Cardiac muscle cell (in vitro differentiated cells and primary cell): ENCODE measurements at regions not wholly inside any gene's neighbourhood (a gene's known extent, or its start where the extent isn't known, plus 50 kb on each side); places are given as distances from the start of the nearest gene placed in this dataset.
A peak's percentile ranks its signal among the peaks of the same experiment; 100 is the strongest.

Experiments used
- DNase-seq, 2 donors: peaks; one replicate each; pipeline versions ENCODE4 v3.0.0 to v3.0.0-alpha.2; 2010 to 2017; ENCODE audit warnings: low read depth in 1 of 2, low spot score in 1 of 2
- H3K27ac ChIP-seq: fragments of 200-600 bp; sonication (generic); 2 replicates; pipeline ENCODE4 v1.5.1; 2016
- H3K27me3 ChIP-seq: fragments of 200-600 bp; sonication (generic); 2 replicates; pipeline ENCODE4 v1.6.0; 2016; ENCODE audit warnings: control low read depth
- H3K36me3 ChIP-seq: fragments of 200-600 bp; sonication (generic); 2 replicates; pipeline ENCODE4 v1.5.1; 2016; ENCODE audit warnings: control low read depth
- H3K4me1 ChIP-seq: fragments of 200-600 bp; sonication (generic); 2 replicates; pipeline ENCODE4 v1.8.1; 2017; ENCODE audit warnings: low read depth, mild to moderate bottlenecking, mixed run types
- H3K4me3 ChIP-seq: fragments of 200-600 bp; sonication (generic); 2 replicates; pipeline ENCODE4 v1.5.1; 2016; ENCODE audit warnings: mild to moderate bottlenecking
- H3K9me3 ChIP-seq: fragments of 200-600 bp; sonication (generic); 2 replicates; pipeline ENCODE4 v1.5.1; 2017; ENCODE audit warnings: low read depth, mild to moderate bottlenecking, control low read depth
- CTCF ChIP-seq: IDR thresholded peaks from 2 replicates; pipeline ENCODE4 v1.5.1; 2012; ENCODE audit warnings: low read depth, mild to moderate bottlenecking, low read length

- no peaks in the 10 kb centered on the region for H3K9me3 ChIP-seq
- peak; percentile 84 for TF ChIP-seq CTCF
- peak; percentile 67 to 72 for DNase-seq
- no peaks in the 10 kb centered on the region for H3K36me3 ChIP-seq
- no peak overlapping the region for H3K27ac ChIP-seq
- peaks cover 7% of the 10 kb centered on the region for H3K4me1 ChIP-seq
- H3K4me3 ChIP-seq = no peak overlapping the region
- H3K27me3 ChIP-seq = no peaks in the 10 kb centered on the region
Observed at GRCh38 chr18:27685807-27686412, 491.0 kb downstream of the CDH2 start.

GRCh38 chr18:27685091-27685490, 491.8 kb downstream of the CDH2 start:
- peak in 1 of 2 donors; percentile 71 for DNase-seq
- no peak for TF ChIP-seq CTCF
- H3K27ac ChIP-seq = no peak overlapping the region
- no peaks in the 10 kb centered on the region for H3K27me3 ChIP-seq
- H3K9me3 ChIP-seq = no peaks in the 10 kb centered on the region
- H3K36me3 ChIP-seq = no peaks in the 10 kb centered on the region
- peaks cover 7% of the 10 kb centered on the region for H3K4me1 ChIP-seq
- no peak overlapping the region for H3K4me3 ChIP-seq

- Histone ChIP-seq H3K4me1 (no peaks in the 10 kb centered on the region), H3K4me3 (no peak overlapping the region), H3K9me3 (no peaks in the 10 kb centered on the region), H3K27ac (no peak overlapping the region), H3K27me3 (no peaks in the 10 kb centered on the region), H3K36me3 (no peaks in the 10 kb centered on the region)
- no peak for DNase-seq
- TF ChIP-seq CTCF = no peak
Observed at GRCh38 chr18:27674411-27674810, 489.3 kb upstream of the CHST9 start.

- H3K9me3 ChIP-seq = no peaks in the 10 kb centered on the region
- H3K36me3 ChIP-seq = no peaks in the 10 kb centered on the region
- no peak overlapping the region for H3K4me3 ChIP-seq
- no peaks in the 10 kb centered on the region for H3K27me3 ChIP-seq
- H3K27ac ChIP-seq = no peak overlapping the region
- H3K4me1 ChIP-seq = no peaks in the 10 kb centered on the region
- DNase-seq = no peak
- no peak for TF ChIP-seq CTCF
Observed at GRCh38 chr18:27673861-27674260, 488.8 kb upstream of the CHST9 start.

GRCh38 chr18:27668158-27668557, 483.1 kb upstream of the CHST9 start:
- Histone ChIP-seq H3K4me3 (no peak overlapping the region), H3K9me3 (no peaks in the 10 kb centered on the region), H3K27ac (no peak overlapping the region), H3K36me3 (no peaks in the 10 kb centered on the region), H3K4me1 (peaks cover 28% of the 10 kb centered on the region), H3K27me3 (no peaks in the 10 kb centered on the region)
- TF ChIP-seq CTCF = no peak
- DNase-seq = no peak
